GM12865 (cell line): ENCODE measurements at regions not wholly inside any gene's neighbourhood (a gene's known extent, or its start where the extent isn't known, plus 50 kb on each side); places are given as distances from the start of the nearest gene placed in this dataset.

Source experiments
- DNase-seq: peaks from one replicate; pipeline ENCODE4 v3.0.0; 2010; ENCODE audit warnings: low read depth
- H3K4me3 ChIP-seq: 2 replicates; pipeline ENCODE4 v1.5.1; 2011; ENCODE audit warnings: mild to moderate bottlenecking, low read depth, low read length, control low read depth
- CTCF ChIP-seq: IDR thresholded peaks from 2 replicates; pipeline ENCODE4 v1.5.1; 2011; ENCODE audit warnings: low read length, control low read depth, low read depth, inconsistent platforms; ENCODE audit not compliant: insufficient read depth; ENCODE audit errors: missing control alignments

- DNase-seq = no peak
- no peak overlapping the region for H3K4me3 ChIP-seq
- no peak for TF ChIP-seq CTCF
These were observed 112.5 kb downstream of the ASB7 start for GRCh38 chr15:100714749-100715342.

- DNase-seq = no peak
- no peak for TF ChIP-seq CTCF
- no peak overlapping the region for H3K4me3 ChIP-seq
These were observed 113.4 kb downstream of the ASB7 start for GRCh38 chr15:100715571-100716455.

GRCh38 chr15:100716456-100717085, 114.2 kb downstream of the ASB7 start:
- DNase-seq = no peak
- no peak overlapping the region for H3K4me3 ChIP-seq
- TF ChIP-seq CTCF = no peak

GRCh38 chr15:100717596-100717995, 115.2 kb downstream of the ASB7 start:
- DNase-seq = no peak
- H3K4me3 ChIP-seq = no peak overlapping the region
- TF ChIP-seq CTCF = no peak

- no peak overlapping the region for H3K4me3 ChIP-seq
- DNase-seq = no peak
- no peak for TF ChIP-seq CTCF
These were observed 115.9 kb downstream of the ASB7 start for GRCh38 chr15:100718075-100718980.

- no peak for DNase-seq
- TF ChIP-seq CTCF = no peak
- no peak overlapping the region for H3K4me3 ChIP-seq
These were observed 118.1 kb downstream of the ASB7 start for GRCh38 chr15:100720406-100720967.
